ENCODE measurements at regions not wholly inside any gene's neighbourhood (a gene's known extent, or its start where the extent isn't known, plus 50 kb on each side); places are given as distances from the start of the nearest gene placed in this dataset.
"Not testable (repeated sequence)": the region's sequence is repeated elsewhere in the genome, so short reads cannot be mapped to it uniquely, and the experiment has no call there.

- WGBS (ENCODE audit: extremely low coverage, insufficient coverage, insufficient read length) = no CpG with 5 or more reads among the region's 3 CpGs
- not testable (repeated sequence) for DNase-seq; H3K27ac ChIP-seq (ENCODE audit: low read depth, low read length); H2AK5ac ChIP-seq (ENCODE audit: low read length); H3K4ac ChIP-seq (ENCODE audit: low read depth, low read length); H3K18ac ChIP-seq (ENCODE audit: low read length); H3K14ac ChIP-seq (ENCODE audit: low read length); H3K4me1 ChIP-seq (ENCODE audit: control insufficient read depth in 1 of 2, insufficient read depth in 2 of 2, low read length in 2 of 2); H4K8ac ChIP-seq (ENCODE audit: low read depth, low read length); H3K27me3 ChIP-seq (ENCODE audit: insufficient read depth, low read length); H2BK5ac ChIP-seq (ENCODE audit: low read depth, low read length, poor library complexity); H3K23ac ChIP-seq (ENCODE audit: low read length); H3K36me3 ChIP-seq (ENCODE audit: control insufficient read depth in 1 of 2, insufficient read depth in 2 of 2, low read length in 2 of 2); H3K79me1 ChIP-seq (ENCODE audit: low read length); H2AFZ ChIP-seq (ENCODE audit: insufficient read depth, low read length, poor library complexity); H3K79me2 ChIP-seq (ENCODE audit: control insufficient read depth, insufficient read depth, low read length, poor library complexity); H4K91ac ChIP-seq (ENCODE audit: low read depth, low read length); H2BK12ac ChIP-seq (ENCODE audit: low read length); H4K12ac ChIP-seq (ENCODE audit: low read depth, low read length); H3K9ac ChIP-seq (ENCODE audit: low read length); H3K9me3 ChIP-seq (ENCODE audit: insufficient read depth, low read depth, low read length); H2BK120ac ChIP-seq (ENCODE audit: insufficient read depth, low read length, poor library complexity); H3K4me2 ChIP-seq (ENCODE audit: low read length); H3K4me3 ChIP-seq (ENCODE audit: low read depth, low read length)
Observed at GRCh38 chr7:81478201-81478600, 291.6 kb downstream of the HGF start.

GRCh38 chr7:81473236-81473635 lies 296.6 kb downstream of the HGF start:
- no peak overlapping the region for H2AK5ac ChIP-seq (ENCODE audit: low read length)
- H3K4me2 ChIP-seq (ENCODE audit: low read length) = no peak overlapping the region
- DNase-seq = no peak
- no peak overlapping the region for H3K18ac ChIP-seq (ENCODE audit: low read length)
- no peaks in the 10 kb centered on the region for H3K4me1 ChIP-seq (ENCODE audit: control insufficient read depth in 1 of 2, insufficient read depth in 2 of 2, low read length in 2 of 2)
- no peak overlapping the region for H3K27ac ChIP-seq (ENCODE audit: low read depth, low read length)
- no peaks in the 10 kb centered on the region for H3K9me3 ChIP-seq (ENCODE audit: insufficient read depth, low read depth, low read length)
- no peak overlapping the region for H2BK5ac ChIP-seq (ENCODE audit: low read depth, low read length, poor library complexity)
- no peak overlapping the region for H2BK120ac ChIP-seq (ENCODE audit: insufficient read depth, low read length, poor library complexity)
- no peak overlapping the region for H4K12ac ChIP-seq (ENCODE audit: low read depth, low read length)
- no peaks in the 10 kb centered on the region for H3K36me3 ChIP-seq (ENCODE audit: control insufficient read depth in 1 of 2, insufficient read depth in 2 of 2, low read length in 2 of 2)
- no peak overlapping the region for H2AFZ ChIP-seq (ENCODE audit: insufficient read depth, low read length, poor library complexity)
- H2BK12ac ChIP-seq (ENCODE audit: low read length) = no peak overlapping the region
- H3K27me3 ChIP-seq (ENCODE audit: insufficient read depth, low read length) = no peaks in the 10 kb centered on the region
- H4K8ac ChIP-seq (ENCODE audit: low read depth, low read length) = no peak overlapping the region
- H3K14ac ChIP-seq (ENCODE audit: low read length) = no peak overlapping the region
- no peak overlapping the region for H3K4ac ChIP-seq (ENCODE audit: low read depth, low read length)
- no peak overlapping the region for H3K9ac ChIP-seq (ENCODE audit: low read length)
- no peak overlapping the region for H4K91ac ChIP-seq (ENCODE audit: low read depth, low read length)
- H3K23ac ChIP-seq (ENCODE audit: low read length) = no peak overlapping the region
- WGBS (ENCODE audit: extremely low coverage, insufficient coverage, insufficient read length) = no CpG with 5 or more reads among the region's 6 CpGs
- no peaks in the 10 kb centered on the region for H3K79me2 ChIP-seq (ENCODE audit: control insufficient read depth, insufficient read depth, low read length, poor library complexity)
- H3K79me1 ChIP-seq (ENCODE audit: low read length) = no peaks in the 10 kb centered on the region
- H3K4me3 ChIP-seq (ENCODE audit: low read depth, low read length) = no peak overlapping the region

- no peaks in the 10 kb centered on the region for H3K36me3 ChIP-seq (ENCODE audit: control insufficient read depth in 1 of 2, insufficient read depth in 2 of 2, low read length in 2 of 2)
- no peak overlapping the region for H2BK120ac ChIP-seq (ENCODE audit: insufficient read depth, low read length, poor library complexity)
- H2BK5ac ChIP-seq (ENCODE audit: low read depth, low read length, poor library complexity) = no peak overlapping the region
- H3K79me1 ChIP-seq (ENCODE audit: low read length) = no peaks in the 10 kb centered on the region
- H3K14ac ChIP-seq (ENCODE audit: low read length) = no peak overlapping the region
- H2AK5ac ChIP-seq (ENCODE audit: low read length) = no peak overlapping the region
- no CpG with 5 or more reads among the region's 6 CpGs for WGBS (ENCODE audit: extremely low coverage, insufficient coverage, insufficient read length)
- H3K27me3 ChIP-seq (ENCODE audit: insufficient read depth, low read length) = no peaks in the 10 kb centered on the region
- no peaks in the 10 kb centered on the region for H3K79me2 ChIP-seq (ENCODE audit: control insufficient read depth, insufficient read depth, low read length, poor library complexity)
- H2BK12ac ChIP-seq (ENCODE audit: low read length) = no peak overlapping the region
- no peak overlapping the region for H4K8ac ChIP-seq (ENCODE audit: low read depth, low read length)
- H3K4me1 ChIP-seq (ENCODE audit: control insufficient read depth in 1 of 2, insufficient read depth in 2 of 2, low read length in 2 of 2) = no peaks in the 10 kb centered on the region
- H4K12ac ChIP-seq (ENCODE audit: low read depth, low read length) = no peak overlapping the region
- H3K4me3 ChIP-seq (ENCODE audit: low read depth, low read length) = no peak overlapping the region
- H3K9ac ChIP-seq (ENCODE audit: low read length) = no peak overlapping the region
- no peak overlapping the region for H3K18ac ChIP-seq (ENCODE audit: low read length)
- no peak overlapping the region for H3K23ac ChIP-seq (ENCODE audit: low read length)
- H3K4ac ChIP-seq (ENCODE audit: low read depth, low read length) = no peak overlapping the region
- no peaks in the 10 kb centered on the region for H3K9me3 ChIP-seq (ENCODE audit: insufficient read depth, low read depth, low read length)
- no peak for DNase-seq
- no peak overlapping the region for H3K27ac ChIP-seq (ENCODE audit: low read depth, low read length)
- no peak overlapping the region for H4K91ac ChIP-seq (ENCODE audit: low read depth, low read length)
- no peak overlapping the region for H3K4me2 ChIP-seq (ENCODE audit: low read length)
- no peak overlapping the region for H2AFZ ChIP-seq (ENCODE audit: insufficient read depth, low read length, poor library complexity)
Observed at GRCh38 chr7:81470724-81471379, 299.0 kb downstream of the HGF start.

DNA sequence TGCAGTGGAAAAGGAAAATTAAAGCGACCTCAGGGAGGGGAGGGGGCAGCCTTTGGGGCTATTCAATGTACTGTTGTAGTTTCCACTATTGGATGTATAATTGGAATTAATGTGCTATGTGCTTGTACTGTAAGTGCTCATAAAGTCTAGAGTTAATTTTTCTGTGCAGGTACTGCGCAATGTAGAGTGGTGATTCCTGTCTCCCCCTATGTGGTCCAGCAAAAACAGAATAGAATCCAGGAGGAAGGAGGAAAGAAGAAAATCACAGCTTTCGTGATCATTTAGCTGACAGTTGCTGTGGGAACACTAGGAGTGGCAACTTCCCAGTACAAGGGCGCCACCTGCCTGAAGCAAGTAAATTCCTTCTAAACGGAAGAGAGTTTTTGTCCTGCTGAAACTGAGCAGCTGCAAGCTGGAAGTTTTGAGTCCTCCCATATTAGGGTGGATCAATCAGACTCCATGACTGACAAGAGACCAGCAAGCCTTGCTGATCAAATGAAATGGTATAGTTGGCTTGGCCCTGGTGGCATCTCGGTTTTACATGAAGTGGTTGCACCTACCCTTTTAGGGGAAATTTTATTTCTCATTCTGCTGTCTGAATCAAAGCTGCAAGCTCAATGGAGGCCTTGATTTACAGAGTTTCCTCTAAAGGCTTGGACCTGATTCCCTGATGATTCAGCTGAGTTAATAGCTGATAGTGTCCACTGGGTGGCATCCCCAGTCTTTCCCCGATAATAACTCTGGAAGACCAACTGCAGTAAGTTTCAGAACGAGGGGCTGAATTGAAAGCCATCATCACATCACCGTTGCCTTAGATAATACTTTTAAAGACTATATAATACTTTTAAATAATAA lies 299.8 kb downstream of the HGF start:
- H3K79me1 ChIP-seq (ENCODE audit: low read length) = no peaks in the 10 kb centered on the region
- no peaks in the 10 kb centered on the region for H3K4me1 ChIP-seq (ENCODE audit: control insufficient read depth in 1 of 2, insufficient read depth in 2 of 2, low read length in 2 of 2)
- no peak overlapping the region for H4K8ac ChIP-seq (ENCODE audit: low read depth, low read length)
- H2BK12ac ChIP-seq (ENCODE audit: low read length) = no peak overlapping the region
- no peak overlapping the region for H2BK120ac ChIP-seq (ENCODE audit: insufficient read depth, low read length, poor library complexity)
- peak; percentile 14 to 67 for DNase-seq
- H3K36me3 ChIP-seq (ENCODE audit: control insufficient read depth in 1 of 2, insufficient read depth in 2 of 2, low read length in 2 of 2) = no peaks in the 10 kb centered on the region
- WGBS (ENCODE audit: extremely low coverage, insufficient coverage, insufficient read length) = no CpG with 5 or more reads among the region's 9 CpGs
- H3K27ac ChIP-seq (ENCODE audit: low read depth, low read length) = no peak overlapping the region
- no peak overlapping the region for H2AK5ac ChIP-seq (ENCODE audit: low read length)
- H3K79me2 ChIP-seq (ENCODE audit: control insufficient read depth, insufficient read depth, low read length, poor library complexity) = no peaks in the 10 kb centered on the region
- H3K9ac ChIP-seq (ENCODE audit: low read length) = no peak overlapping the region
- no peaks in the 10 kb centered on the region for H3K27me3 ChIP-seq (ENCODE audit: insufficient read depth, low read length)
- H3K23ac ChIP-seq (ENCODE audit: low read length) = no peak overlapping the region
- no peak overlapping the region for H4K12ac ChIP-seq (ENCODE audit: low read depth, low read length)
- no peak overlapping the region for H3K4me3 ChIP-seq (ENCODE audit: low read depth, low read length)
- no peak overlapping the region for H3K14ac ChIP-seq (ENCODE audit: low read length)
- no peak overlapping the region for H2AFZ ChIP-seq (ENCODE audit: insufficient read depth, low read length, poor library complexity)
- H3K4me2 ChIP-seq (ENCODE audit: low read length) = no peak overlapping the region
- no peak overlapping the region for H2BK5ac ChIP-seq (ENCODE audit: low read depth, low read length, poor library complexity)
- no peaks in the 10 kb centered on the region for H3K9me3 ChIP-seq (ENCODE audit: insufficient read depth, low read depth, low read length)
- no peak overlapping the region for H3K4ac ChIP-seq (ENCODE audit: low read depth, low read length)
- H3K18ac ChIP-seq (ENCODE audit: low read length) = no peak overlapping the region
- no peak overlapping the region for H4K91ac ChIP-seq (ENCODE audit: low read depth, low read length)
